Peyer's patch (tissue), 4 donors: ENCODE measurements at regions not wholly inside any gene's neighbourhood (a gene's known extent, or its start where the extent isn't known, plus 50 kb on each side); places are given as distances from the start of the nearest gene placed in this dataset.

ENCODE experiments used
- DNase-seq, 3 donors: peaks; one replicate each; pipeline ENCODE4 v3.0.0-alpha.2; 2017 to 2019
- H3K27ac ChIP-seq, 4 donors: fragments of 200-600 bp; sonication (generic); one replicate each; pipeline ENCODE4 v1.5.1; 2016 to 2019
- H3K27me3 ChIP-seq, 2 donors: fragments of 200-600 bp; sonication (generic); one replicate each; pipeline ENCODE4 v1.5.1; 2019
- H3K36me3 ChIP-seq, 3 donors: fragments of 200-600 bp; sonication (generic); one replicate each; pipeline ENCODE4 v1.5.1; 2016 to 2019
- H3K4me1 ChIP-seq, 4 donors: fragments of 200-600 bp; sonication (generic); one replicate each; pipeline ENCODE4 v1.5.1; 2016 to 2019
- H3K4me3 ChIP-seq, 4 donors: fragments of 200-600 bp; sonication (generic); 1 replicate in 3 of 4; 2 replicates in 1 of 4; pipeline ENCODE4 v1.5.1; 2016 to 2019; ENCODE audit warnings: mild to moderate bottlenecking in 1 of 4
- H3K9me3 ChIP-seq, 4 donors: fragments of 200-600 bp; sonication (generic); one replicate each; pipeline ENCODE4 v1.5.1; 2016 to 2019; ENCODE audit warnings: mild to moderate bottlenecking in 1 of 4
- POLR2A ChIP-seq, 2 donors: fragments of 450-650 bp; IDR thresholded peaks; one replicate each; pipeline ENCODE4 v1.5.1; 2017; ENCODE audit warnings: antibody characterized with exemption in 2 of 2, mild to moderate bottlenecking in 2 of 2, moderate library complexity in 2 of 2
- TF ChIP-seq, protein P1 (sequence below), 6 experiments: fragments of 450-650 bp in 4 of 6; fragments of 200-600 bp in 2 of 6; sonication (generic) in 1 of 6; IDR thresholded peaks; one replicate each; pipeline ENCODE4 v1.5.1; 2017 to 2019; ENCODE audit warnings: antibody characterized with exemption in 6 of 6, mild to moderate bottlenecking in 3 of 6, moderate library complexity in 1 of 6

DNA sequence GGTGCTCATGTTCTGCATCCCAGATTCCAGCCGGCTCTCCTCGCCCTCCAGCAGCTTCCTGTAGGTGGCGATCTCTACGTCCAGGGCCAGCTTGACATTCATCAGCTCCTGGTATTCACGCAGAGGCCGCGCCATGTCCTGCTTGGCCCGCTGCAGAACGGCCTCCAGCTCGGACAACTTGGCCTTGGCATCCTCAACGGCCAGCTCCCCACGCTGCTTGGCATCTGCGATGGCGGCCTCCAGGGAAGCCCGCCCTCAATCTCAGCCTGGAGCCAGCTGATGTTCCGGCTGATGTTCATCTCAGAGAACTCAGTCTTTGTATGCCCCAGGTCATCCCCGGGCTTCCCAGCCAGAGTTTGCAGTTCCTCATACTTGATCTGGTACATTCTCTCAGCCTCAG, 431.8 kb upstream of the DIPK2B start:
- Histone ChIP-seq H3K9me3 (no peaks in the 10 kb centered on the region), H3K4me3 (no peak overlapping the region), H3K27ac (no peak overlapping the region), H3K36me3 (no peaks in the 10 kb centered on the region), H3K27me3 (no peaks in the 10 kb centered on the region), H3K4me1 (no peaks in the 10 kb centered on the region)
- TF ChIP-seq, protein P1, sequence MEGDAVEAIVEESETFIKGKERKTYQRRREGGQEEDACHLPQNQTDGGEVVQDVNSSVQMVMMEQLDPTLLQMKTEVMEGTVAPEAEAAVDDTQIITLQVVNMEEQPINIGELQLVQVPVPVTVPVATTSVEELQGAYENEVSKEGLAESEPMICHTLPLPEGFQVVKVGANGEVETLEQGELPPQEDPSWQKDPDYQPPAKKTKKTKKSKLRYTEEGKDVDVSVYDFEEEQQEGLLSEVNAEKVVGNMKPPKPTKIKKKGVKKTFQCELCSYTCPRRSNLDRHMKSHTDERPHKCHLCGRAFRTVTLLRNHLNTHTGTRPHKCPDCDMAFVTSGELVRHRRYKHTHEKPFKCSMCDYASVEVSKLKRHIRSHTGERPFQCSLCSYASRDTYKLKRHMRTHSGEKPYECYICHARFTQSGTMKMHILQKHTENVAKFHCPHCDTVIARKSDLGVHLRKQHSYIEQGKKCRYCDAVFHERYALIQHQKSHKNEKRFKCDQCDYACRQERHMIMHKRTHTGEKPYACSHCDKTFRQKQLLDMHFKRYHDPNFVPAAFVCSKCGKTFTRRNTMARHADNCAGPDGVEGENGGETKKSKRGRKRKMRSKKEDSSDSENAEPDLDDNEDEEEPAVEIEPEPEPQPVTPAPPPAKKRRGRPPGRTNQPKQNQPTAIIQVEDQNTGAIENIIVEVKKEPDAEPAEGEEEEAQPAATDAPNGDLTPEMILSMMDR (IDR thresholded peaks at IDR 0.05), result no peak
- no peak for TF ChIP-seq POLR2A (IDR thresholded peaks at IDR 0.05)
- no peak for DNase-seq

DNA sequence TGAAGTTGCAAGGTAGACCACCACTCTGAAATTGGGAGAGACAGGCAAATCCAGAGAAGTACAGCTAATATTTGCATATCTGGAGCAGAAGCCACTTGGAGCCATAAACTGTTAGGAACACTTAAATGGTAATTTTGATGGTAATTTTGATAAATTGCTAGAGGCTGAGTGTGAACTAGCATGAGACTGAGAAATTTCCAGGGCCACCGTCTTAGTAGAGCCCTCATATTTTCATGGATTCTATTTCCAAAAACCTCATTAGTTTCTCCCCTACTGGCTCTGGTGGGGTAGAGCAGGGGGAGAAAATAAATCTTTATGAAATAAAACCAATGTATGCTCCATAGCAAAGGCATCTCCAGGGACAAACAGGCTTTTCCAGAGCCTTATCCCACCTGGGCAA, 429.4 kb upstream of the DIPK2B start:
- TF ChIP-seq, protein P1 (IDR thresholded peaks at IDR 0.05), result no peak
- DNase-seq, result no peak

GRCh38 chrX:45628041-45628440, 427.4 kb upstream of the DIPK2B start:
- H3K27ac ChIP-seq, result no peak overlapping the region
- H3K4me3 ChIP-seq, result no peak overlapping the region
- H3K27me3 ChIP-seq, result no peaks in the 10 kb centered on the region
- DNase-seq, result no peak
- H3K4me1 ChIP-seq, result no peaks in the 10 kb centered on the region
- H3K9me3 ChIP-seq, result no peaks in the 10 kb centered on the region
- H3K36me3 ChIP-seq, result no peaks in the 10 kb centered on the region
- no peak for TF ChIP-seq POLR2A (IDR thresholded peaks at IDR 0.05)
- TF ChIP-seq, protein P1 (IDR thresholded peaks at IDR 0.05), result no peak

More for the DNA sequence above, 429.4 kb upstream of the DIPK2B start:
- no peak overlapping the region for H3K27ac ChIP-seq
- H3K27me3 ChIP-seq, result no peaks in the 10 kb centered on the region
- H3K4me1 ChIP-seq, result no peaks in the 10 kb centered on the region
- no peak overlapping the region for H3K4me3 ChIP-seq
- no peaks in the 10 kb centered on the region for H3K9me3 ChIP-seq
- no peaks in the 10 kb centered on the region for H3K36me3 ChIP-seq

DNA sequence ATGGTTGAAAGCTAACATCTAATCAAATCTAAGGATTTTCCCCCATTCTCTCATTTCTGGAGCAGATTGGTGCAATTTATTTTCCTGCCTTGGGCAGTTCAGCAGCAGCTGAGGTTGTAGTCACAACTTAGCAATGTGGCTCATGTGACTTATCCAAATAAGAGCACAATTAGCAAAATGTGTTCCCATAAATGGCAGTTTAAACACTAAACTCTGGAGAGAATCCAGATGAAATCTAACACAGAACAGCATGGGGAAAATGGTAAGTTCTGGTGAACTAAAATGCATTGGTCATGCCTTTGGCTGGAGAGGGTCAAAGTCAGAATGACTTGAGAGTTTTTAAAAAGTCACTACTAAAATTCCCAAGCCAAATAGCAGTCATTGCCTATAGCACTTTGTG, 422.6 kb upstream of the DIPK2B start:
- TF ChIP-seq, protein P1 (IDR thresholded peaks at IDR 0.05), result no peak
- no peak for TF ChIP-seq POLR2A (IDR thresholded peaks at IDR 0.05)
- DNase-seq, result no peak
- H3K36me3 ChIP-seq, result no peaks in the 10 kb centered on the region
- no peak overlapping the region for H3K27ac ChIP-seq
- no peaks in the 10 kb centered on the region for H3K27me3 ChIP-seq
- H3K4me1 ChIP-seq, result no peaks in the 10 kb centered on the region
- H3K9me3 ChIP-seq, result no peaks in the 10 kb centered on the region
- no peak overlapping the region for H3K4me3 ChIP-seq

DNA sequence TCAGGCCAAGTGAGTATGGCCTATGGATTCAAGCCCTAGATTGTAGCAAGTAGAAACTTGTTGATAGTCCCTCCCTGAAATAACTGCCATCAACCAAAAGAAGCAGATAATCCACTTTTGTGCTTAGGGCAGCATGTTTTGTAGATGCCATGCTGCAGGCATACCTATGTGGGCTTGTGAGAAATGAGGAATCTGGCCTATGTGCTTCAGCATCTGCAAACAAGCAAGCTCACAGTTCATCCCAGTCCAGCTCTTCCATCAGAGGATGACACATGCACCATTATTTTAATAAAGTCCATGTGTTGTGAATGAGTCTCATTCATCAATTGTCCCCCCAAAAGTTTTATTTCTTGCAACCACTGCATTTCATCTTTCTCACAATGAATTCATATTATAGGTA, 421.9 kb upstream of the DIPK2B start:
- Histone ChIP-seq H3K9me3 (no peaks in the 10 kb centered on the region), H3K27ac (no peak overlapping the region), H3K27me3 (no peaks in the 10 kb centered on the region)

More for the DNA sequence above, 421.9 kb upstream of the DIPK2B start:
- Histone ChIP-seq H3K36me3 (no peaks in the 10 kb centered on the region), H3K4me1 (no peaks in the 10 kb centered on the region), H3K4me3 (no peak overlapping the region)
- DNase-seq, result no peak
- TF ChIP-seq, protein P1 (IDR thresholded peaks at IDR 0.05), result no peak
- no peak for TF ChIP-seq POLR2A (IDR thresholded peaks at IDR 0.05)
